GM23338 (cell line): ENCODE measurements at regions not wholly inside any gene's neighbourhood (a gene's known extent, or its start where the extent isn't known, plus 50 kb on each side); places are given as distances from the start of the nearest gene placed in this dataset.

Experiments
- ATAC-seq: fragments of 200-7000 bp; cut with Tn5 transposase; 3 replicates; pipeline ENCODE4 v1.9.1; 2020
- DNase-seq: peaks from one replicate; pipeline ENCODE4 v3.0.0-alpha.2; 2015; ENCODE audit warnings: low spot score
- H2AFZ ChIP-seq: fragments of 200-600 bp; sonication (generic); 2 replicates; pipeline ENCODE4 v1.8.0; 2016; ENCODE audit warnings: antibody characterized with exemption, mild to moderate bottlenecking, moderate library complexity
- H3F3A ChIP-seq: fragments of 200-600 bp; sonication (generic); replicated peaks from 2 replicates; pipeline ENCODE4 v1.8.0; 2017; ENCODE audit warnings: antibody characterized with exemption, mixed run types, low read depth
- H3K27ac ChIP-seq: fragments of 200-600 bp; sonication (generic); 2 replicates; pipeline ENCODE4 v1.6.1; 2016; ENCODE audit warnings: low read depth
- H3K27me3 ChIP-seq: fragments of 200-600 bp; sonication (generic); 2 replicates; pipeline ENCODE4 v1.8.0; 2016; ENCODE audit warnings: mild to moderate bottlenecking, mixed run types, moderate library complexity; ENCODE audit not compliant: insufficient read depth
- H3K36me3 ChIP-seq: fragments of 200-600 bp; sonication (generic); 2 replicates; pipeline ENCODE4 v1.8.0; 2016; ENCODE audit warnings: mild to moderate bottlenecking; ENCODE audit not compliant: insufficient read depth
- H3K4me1 ChIP-seq: fragments of 200-600 bp; sonication (generic); 2 replicates; pipeline ENCODE4 v1.8.0; 2016; ENCODE audit warnings: mild to moderate bottlenecking, moderate library complexity; ENCODE audit not compliant: insufficient read depth
- H3K4me2 ChIP-seq: fragments of 200-600 bp; sonication (generic); 2 replicates; pipeline ENCODE4 v1.7.1; 2017; ENCODE audit warnings: mixed run types
- H3K4me3 ChIP-seq: fragments of 200-600 bp; sonication (generic); 2 replicates; pipeline ENCODE4 v1.6.1; 2016; ENCODE audit warnings: mixed run types
- H3K79me2 ChIP-seq: fragments of 200-600 bp; sonication (generic); replicated peaks from 2 replicates; pipeline ENCODE4 v1.8.0; 2017; ENCODE audit warnings: mild to moderate bottlenecking; ENCODE audit not compliant: insufficient read depth
- H3K9me2 ChIP-seq: fragments of 200-600 bp; sonication (generic); 2 replicates; pipeline ENCODE4 v1.8.0; 2017; ENCODE audit not compliant: insufficient read depth
- H4K20me1 ChIP-seq: fragments of 200-600 bp; sonication (generic); replicated peaks from 2 replicates; pipeline ENCODE4 v1.8.0; 2017; ENCODE audit warnings: mild to moderate bottlenecking; ENCODE audit not compliant: insufficient read depth
- H3K27ac Mint-ChIP-seq: 2 replicates; pipeline ENCODE4 v1.8.0; 2020; ENCODE audit warnings: inconsistent platforms, mild to moderate bottlenecking, moderate library complexity, mixed read lengths
- H3K27me3 Mint-ChIP-seq: 3 replicates; pipeline ENCODE4 v1.8.0; 2022; ENCODE audit warnings: low read depth, mild to moderate bottlenecking, moderate library complexity, mixed read lengths, inconsistent platforms; ENCODE audit not compliant: insufficient read depth, poor library complexity
- H3K36me3 Mint-ChIP-seq: 3 replicates; pipeline ENCODE4 v1.8.0; 2021; ENCODE audit warnings: low read depth, mild to moderate bottlenecking, inconsistent platforms, moderate library complexity, mixed read lengths
- H3K4me1 Mint-ChIP-seq: 3 replicates; pipeline ENCODE4 v1.8.0; 2020; ENCODE audit warnings: mild to moderate bottlenecking, inconsistent platforms, mixed read lengths
- H3K4me3 Mint-ChIP-seq: 3 replicates; pipeline ENCODE4 v1.8.0; 2021; ENCODE audit warnings: moderate library complexity, mild to moderate bottlenecking, inconsistent platforms, mixed read lengths
- H3K9me3 Mint-ChIP-seq: 3 replicates; pipeline ENCODE4 v1.8.0; 2020; ENCODE audit warnings: moderate library complexity, mild to moderate bottlenecking, inconsistent platforms, mixed read lengths
- CREB1 ChIP-seq: fragments of 250-450 bp; sonication (Bioruptor Pico); IDR thresholded peaks from 2 replicates; pipeline ENCODE4 v1.5.0; 2020; ENCODE audit warnings: low read depth, mild to moderate bottlenecking, moderate library complexity
- CTCF ChIP-seq, 2 experiments: fragments of 200-600 bp in 1 of 2; sonication (generic) in 1 of 2; conservative IDR thresholded peaks; 2 replicates each; pipeline versions ENCODE4 v1.5.1 to v1.6.1; 2016 to 2017; ENCODE audit warnings: antibody characterized with exemption in 2 of 2, low read depth in 2 of 2, mild to moderate bottlenecking in 2 of 2, moderate library complexity in 1 of 2
- ETS1 ChIP-seq: IDR thresholded peaks from 2 replicates; pipeline ENCODE4 v1.6.1; 2016; ENCODE audit warnings: antibody characterized with exemption
- EZH2 ChIP-seq: fragments of 200-600 bp; sonication (generic); IDR thresholded peaks from one replicate; pipeline ENCODE4 v1.8.0; 2017; ENCODE audit warnings: antibody characterized with exemption, mild to moderate bottlenecking, low read depth; ENCODE audit not compliant: unreplicated experiment
- EZH2phosphoT487 ChIP-seq: fragments of 200-600 bp; sonication (generic); IDR thresholded peaks from one replicate; pipeline ENCODE4 v1.8.1; 2018; ENCODE audit warnings: antibody characterized with exemption; ENCODE audit not compliant: unreplicated experiment
- JUNB ChIP-seq: IDR thresholded peaks from one replicate; pipeline ENCODE4 v1.6.1; 2016; ENCODE audit warnings: antibody characterized with exemption; ENCODE audit not compliant: unreplicated experiment
- NANOG ChIP-seq: IDR thresholded peaks from 2 replicates; pipeline ENCODE4 v1.6.1; 2016; ENCODE audit warnings: antibody characterized with exemption, borderline replicate concordance
- POLR2AphosphoS5 ChIP-seq: IDR thresholded peaks from 2 replicates; pipeline ENCODE4 v1.6.1; 2016; ENCODE audit warnings: antibody characterized with exemption, low read depth
- REST ChIP-seq: IDR thresholded peaks from one replicate; pipeline ENCODE4 v1.6.1; 2018; ENCODE audit warnings: antibody characterized with exemption; ENCODE audit not compliant: unreplicated experiment
- STAT1 ChIP-seq: IDR thresholded peaks from one replicate; pipeline ENCODE4 v1.6.1; 2016; ENCODE audit warnings: antibody characterized with exemption; ENCODE audit not compliant: unreplicated experiment
- ZNF114 ChIP-seq: fragments of 250-450 bp; sonication (Bioruptor Pico); IDR thresholded peaks from 2 replicates; pipeline ENCODE4 v1.5.0; 2020; ENCODE audit warnings: mild to moderate bottlenecking, moderate library complexity
- ZNF331 ChIP-seq: fragments of 250-450 bp; sonication (Bioruptor Pico); IDR thresholded peaks from 2 replicates; pipeline ENCODE4 v1.5.0; 2020; ENCODE audit warnings: low read depth, mild to moderate bottlenecking, moderate library complexity
- ZNF462 ChIP-seq: fragments of 250-450 bp; sonication (Bioruptor Pico); IDR thresholded peaks from 2 replicates; pipeline ENCODE4 v1.5.0; 2020; ENCODE audit warnings: mild to moderate bottlenecking, moderate library complexity

GRCh38 chr3:78497021-78497420, 1270.8 kb downstream of the ROBO1 start:
- TF ChIP-seq NANOG (no peak), EZH2phosphoT487 (no peak), CTCF (conservative IDR thresholded peaks at IDR 0.05; ENCODE audit: low read depth in 2 of 2) (no peak), CREB1 (CRISPR knock-in tag) (no peak), EZH2 (no peak), ZNF331 (CRISPR knock-in tag) (no peak), ZNF462 (CRISPR knock-in tag) (no peak), STAT1 (no peak), POLR2AphosphoS5 (no peak), ZNF114 (CRISPR knock-in tag) (no peak), ETS1 (no peak), JUNB (no peak), REST (no peak)
- Mint-ChIP-seq H3K27ac (no peak overlapping the region), H3K4me3 (no peak overlapping the region), H3K27me3 (no peaks in the 10 kb centered on the region), H3K4me1 (no peaks in the 10 kb centered on the region), H3K9me3 (peaks cover 4% of the 10 kb centered on the region; the same call in 1 of the 3 replicates), H3K36me3 (peaks cover 4% of the 10 kb centered on the region; the same call in 2 of the 3 replicates)
- Histone ChIP-seq H3K4me2 (no peak overlapping the region), H3K4me1 (no peaks in the 10 kb centered on the region), H3K9me2 (0 out of 2 replicates have a peak, but pooled peaks cover 4% of the 10 kb centered on the region), H3K4me3 (no peak overlapping the region), H3K79me2 (no peaks in the 10 kb centered on the region), H4K20me1 (no peaks in the 10 kb centered on the region), H2AFZ (peak overlapping the region; percentile 72; the same call in 1 of the 2 replicates), H3K36me3 (peaks cover 1% of the 10 kb centered on the region; the same call in 1 of the 2 replicates), H3F3A (no peaks in the 10 kb centered on the region), H3K27ac (no peak overlapping the region), H3K27me3 (no peaks in the 10 kb centered on the region)
- ATAC-seq = no peak
- no peak for DNase-seq
